ENCODE measurements at regions not wholly inside any gene's neighbourhood (a gene's known extent, or its start where the extent isn't known, plus 50 kb on each side); places are given as distances from the start of the nearest gene placed in this dataset.
A peak's percentile ranks its signal among the peaks of the same experiment; 100 is the strongest.

GRCh38 chr16:85170066-85170491 lies 57.8 kb upstream of the CIBAR2 start:
- H3K18ac ChIP-seq (ENCODE audit: low read length): peak overlapping the region; percentile 41
- DNase-seq: no peak
- H3K56ac ChIP-seq (ENCODE audit: low read length): peak overlapping the region; percentile 84
- no peak overlapping the region for H2BK120ac ChIP-seq (ENCODE audit: low read depth, low read length)
- H2BK5ac ChIP-seq (ENCODE audit: low read length): no peak overlapping the region
- peak overlapping the region; percentile 39 for H3K4ac ChIP-seq (ENCODE audit: low read depth, low read length)
- H4K8ac ChIP-seq (ENCODE audit: low read depth, low read length): no peak overlapping the region
- peak overlapping the region; percentile 69 for H3K4me2 ChIP-seq (ENCODE audit: low read length)
- H3K27me3 ChIP-seq (ENCODE audit: insufficient read depth, low read length, poor library complexity): no peaks in the 10 kb centered on the region
- H3K79me1 ChIP-seq (ENCODE audit: low read length): peaks cover 10% of the 10 kb centered on the region
- no peak overlapping the region for H2BK15ac ChIP-seq (replicated peaks; ENCODE audit: low read depth)
- H3K23ac ChIP-seq (ENCODE audit: low read length): peak overlapping the region; percentile 16
- H2AK5ac ChIP-seq (ENCODE audit: low read length): no peak overlapping the region
- H3K4me3 ChIP-seq (ENCODE audit: low read length): peak overlapping the region; percentile 20
- peaks cover 15% of the 10 kb centered on the region for H3K4me1 ChIP-seq (ENCODE audit: control insufficient read depth, low read depth, low read length)
- H4K5ac ChIP-seq (ENCODE audit: low read length): no peak overlapping the region
- H3K9ac ChIP-seq (ENCODE audit: low read length): peak overlapping the region; percentile 71
- H3K79me2 ChIP-seq (ENCODE audit: control insufficient read depth, insufficient read depth, low read length): peaks cover 32% of the 10 kb centered on the region
- H3K36me3 ChIP-seq (ENCODE audit: control insufficient read depth, insufficient read depth, low read length): no peaks in the 10 kb centered on the region
- WGBS (ENCODE audit: extremely low coverage, insufficient coverage, low lambda C conversion rate): no CpG with 5 or more reads among the region's 38 CpGs
- no peak overlapping the region for H3K27ac ChIP-seq (ENCODE audit: low read depth, low read length)

DNA sequence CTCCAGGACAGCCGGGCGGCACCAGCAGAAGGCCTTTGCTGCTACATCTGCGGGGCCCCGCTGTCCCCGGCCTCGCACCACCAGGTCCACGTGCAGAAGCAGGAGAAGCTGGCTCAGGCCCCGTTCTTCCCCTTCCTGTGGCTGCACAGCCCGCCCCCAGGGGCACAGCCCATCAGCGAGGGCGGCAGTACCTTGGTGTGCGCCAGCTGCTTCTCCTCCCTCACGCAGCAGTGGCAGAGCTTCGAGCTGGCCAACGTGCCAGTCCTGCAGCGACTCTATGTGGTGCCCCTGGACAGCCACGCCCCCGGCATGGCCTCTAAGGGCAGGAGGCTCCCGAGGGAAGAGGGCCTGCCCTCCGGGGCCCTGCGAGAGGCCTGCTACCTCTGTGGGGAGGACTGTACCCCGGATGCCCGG lies 58.3 kb upstream of the CIBAR2 start:
- Histone ChIP-seq H3K9ac (ENCODE audit: low read length) (peak overlapping the region; percentile 71), H2BK15ac (replicated peaks; ENCODE audit: low read depth) (no peak overlapping the region), H3K27ac (ENCODE audit: low read depth, low read length) (no peak overlapping the region), H3K56ac (ENCODE audit: low read length) (peak overlapping the region; percentile 84), H3K27me3 (ENCODE audit: insufficient read depth, low read length, poor library complexity) (no peaks in the 10 kb centered on the region), H2AK5ac (ENCODE audit: low read length) (no peak overlapping the region), H3K79me2 (ENCODE audit: control insufficient read depth, insufficient read depth, low read length) (peaks cover 37% of the 10 kb centered on the region), H3K4me1 (ENCODE audit: control insufficient read depth, low read depth, low read length) (peaks cover 17% of the 10 kb centered on the region), H3K36me3 (ENCODE audit: control insufficient read depth, insufficient read depth, low read length) (no peaks in the 10 kb centered on the region), H4K5ac (ENCODE audit: low read length) (no peak overlapping the region), H3K4ac (ENCODE audit: low read depth, low read length) (no peak overlapping the region), H3K23ac (ENCODE audit: low read length) (no peak overlapping the region), H3K4me2 (ENCODE audit: low read length) (peak overlapping the region; percentile 69), H3K18ac (ENCODE audit: low read length) (no peak overlapping the region), H2BK120ac (ENCODE audit: low read depth, low read length) (no peak overlapping the region), H4K8ac (ENCODE audit: low read depth, low read length) (no peak overlapping the region), H3K79me1 (ENCODE audit: low read length) (peaks cover 12% of the 10 kb centered on the region), H3K4me3 (ENCODE audit: low read length) (no peak overlapping the region), H2BK5ac (ENCODE audit: low read length) (no peak overlapping the region)
- DNase-seq: no peak
- WGBS (ENCODE audit: extremely low coverage, insufficient coverage, low lambda C conversion rate): no CpG with 5 or more reads among the region's 23 CpGs

DNA sequence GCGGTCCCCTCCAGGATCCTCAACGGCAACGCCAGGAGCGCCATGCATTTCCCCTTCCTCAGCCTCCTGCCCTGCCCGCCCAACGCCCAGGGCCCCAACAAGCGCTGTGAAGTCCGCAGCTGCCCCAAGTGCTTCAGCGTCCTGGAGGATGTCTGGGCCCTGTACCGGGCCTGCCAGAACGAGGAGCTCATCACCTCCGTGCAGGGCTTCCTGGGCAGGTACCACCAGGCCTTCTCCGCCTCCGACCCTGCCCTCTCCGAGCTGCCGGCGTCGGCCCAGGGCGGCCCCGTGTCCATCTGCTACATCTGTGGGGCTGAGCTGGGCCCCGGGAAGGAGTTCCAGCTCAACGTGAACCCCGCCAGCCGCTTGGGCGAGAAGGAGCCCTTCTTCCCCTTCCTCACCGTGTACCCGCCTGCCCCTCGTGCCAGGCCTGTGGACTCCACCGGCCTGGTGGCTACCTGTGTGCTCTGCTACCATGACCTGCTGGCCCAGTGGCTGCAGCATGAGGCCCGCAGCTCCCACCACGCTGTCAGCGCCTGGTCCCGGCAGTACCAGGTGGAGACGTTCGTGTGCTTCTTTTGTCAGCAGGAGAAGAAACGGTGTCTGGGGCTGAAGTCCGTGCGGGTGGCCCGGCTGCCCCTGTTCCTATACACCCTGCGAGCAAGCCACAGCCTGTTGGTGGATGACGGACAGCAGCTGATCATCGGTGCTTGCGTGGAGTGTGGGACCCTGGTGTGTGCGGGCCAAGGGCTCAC lies 58.9 kb upstream of the CIBAR2 start:
- H3K4me2 ChIP-seq (ENCODE audit: low read length): peak overlapping the region; percentile 50
- no peak for DNase-seq
- peaks cover 13% of the 10 kb centered on the region for H3K79me1 ChIP-seq (ENCODE audit: low read length)
- H3K4me3 ChIP-seq (ENCODE audit: low read length): no peak overlapping the region
- H3K23ac ChIP-seq (ENCODE audit: low read length): peak overlapping the region; percentile 3
- no peaks in the 10 kb centered on the region for H3K27me3 ChIP-seq (ENCODE audit: insufficient read depth, low read length, poor library complexity)
- no CpG with 5 or more reads among the region's 44 CpGs for WGBS (ENCODE audit: extremely low coverage, insufficient coverage, low lambda C conversion rate)
- no peak overlapping the region for H4K5ac ChIP-seq (ENCODE audit: low read length)
- no peak overlapping the region for H3K4ac ChIP-seq (ENCODE audit: low read depth, low read length)
- H2BK5ac ChIP-seq (ENCODE audit: low read length): no peak overlapping the region
- no peak overlapping the region for H2AK5ac ChIP-seq (ENCODE audit: low read length)
- H3K56ac ChIP-seq (ENCODE audit: low read length): peak overlapping the region; percentile 36
- H2BK15ac ChIP-seq (replicated peaks; ENCODE audit: low read depth): no peak overlapping the region
- H3K27ac ChIP-seq (ENCODE audit: low read depth, low read length): no peak overlapping the region
- H3K79me2 ChIP-seq (ENCODE audit: control insufficient read depth, insufficient read depth, low read length): peaks cover 39% of the 10 kb centered on the region
- no peak overlapping the region for H4K8ac ChIP-seq (ENCODE audit: low read depth, low read length)
- peaks cover 17% of the 10 kb centered on the region for H3K4me1 ChIP-seq (ENCODE audit: control insufficient read depth, low read depth, low read length)
- no peak overlapping the region for H2BK120ac ChIP-seq (ENCODE audit: low read depth, low read length)
- no peaks in the 10 kb centered on the region for H3K36me3 ChIP-seq (ENCODE audit: control insufficient read depth, insufficient read depth, low read length)
- H3K9ac ChIP-seq (ENCODE audit: low read length): peak overlapping the region; percentile 64
- H3K18ac ChIP-seq (ENCODE audit: low read length): no peak overlapping the region

- Histone ChIP-seq H2BK5ac (ENCODE audit: low read length) (no peak overlapping the region), H3K18ac (ENCODE audit: low read length) (no peak overlapping the region), H2AK5ac (ENCODE audit: low read length) (no peak overlapping the region), H2BK120ac (ENCODE audit: low read depth, low read length) (no peak overlapping the region), H3K4me1 (ENCODE audit: control insufficient read depth, low read depth, low read length) (peaks cover 17% of the 10 kb centered on the region), H3K4me2 (ENCODE audit: low read length) (peak overlapping the region; percentile 50), H3K4me3 (ENCODE audit: low read length) (peak overlapping the region; percentile 13), H2BK15ac (replicated peaks; ENCODE audit: low read depth) (no peak overlapping the region), H3K9ac (ENCODE audit: low read length) (peak overlapping the region; percentile 64), H3K79me1 (ENCODE audit: low read length) (peaks cover 16% of the 10 kb centered on the region), H3K79me2 (ENCODE audit: control insufficient read depth, insufficient read depth, low read length) (peaks cover 46% of the 10 kb centered on the region), H4K5ac (ENCODE audit: low read length) (no peak overlapping the region), H3K36me3 (ENCODE audit: control insufficient read depth, insufficient read depth, low read length) (no peaks in the 10 kb centered on the region), H4K8ac (ENCODE audit: low read depth, low read length) (no peak overlapping the region), H3K56ac (ENCODE audit: low read length) (peak overlapping the region; percentile 68), H3K23ac (ENCODE audit: low read length) (peak overlapping the region; percentile 3), H3K27ac (ENCODE audit: low read depth, low read length) (no peak overlapping the region), H3K4ac (ENCODE audit: low read depth, low read length) (no peak overlapping the region), H3K27me3 (ENCODE audit: insufficient read depth, low read length, poor library complexity) (no peaks in the 10 kb centered on the region)
- WGBS (ENCODE audit: extremely low coverage, insufficient coverage, low lambda C conversion rate): no CpG with 5 or more reads among the region's 21 CpGs
- no peak for DNase-seq
Observed at GRCh38 chr16:85171759-85172454, 59.6 kb upstream of the CIBAR2 start.

GRCh38 chr16:85172455-85173145 lies 60.3 kb upstream of the CIBAR2 start:
- Histone ChIP-seq H3K79me1 (ENCODE audit: low read length) (peaks cover 21% of the 10 kb centered on the region), H3K4me2 (ENCODE audit: low read length) (peak overlapping the region; percentile 50), H3K79me2 (ENCODE audit: control insufficient read depth, insufficient read depth, low read length) (peaks cover 52% of the 10 kb centered on the region), H3K56ac (ENCODE audit: low read length) (peak overlapping the region; percentile 68), H3K4me3 (ENCODE audit: low read length) (peak overlapping the region; percentile 13), H3K36me3 (ENCODE audit: control insufficient read depth, insufficient read depth, low read length) (no peaks in the 10 kb centered on the region), H4K8ac (ENCODE audit: low read depth, low read length) (no peak overlapping the region), H3K4ac (ENCODE audit: low read depth, low read length) (no peak overlapping the region), H2BK15ac (replicated peaks; ENCODE audit: low read depth) (no peak overlapping the region), H3K27me3 (ENCODE audit: insufficient read depth, low read length, poor library complexity) (no peaks in the 10 kb centered on the region), H2BK5ac (ENCODE audit: low read length) (no peak overlapping the region), H3K9ac (ENCODE audit: low read length) (peak overlapping the region; percentile 64), H2BK120ac (ENCODE audit: low read depth, low read length) (no peak overlapping the region), H4K5ac (ENCODE audit: low read length) (no peak overlapping the region), H2AK5ac (ENCODE audit: low read length) (no peak overlapping the region), H3K23ac (ENCODE audit: low read length) (peak overlapping the region; percentile 48), H3K4me1 (ENCODE audit: control insufficient read depth, low read depth, low read length) (peaks cover 14% of the 10 kb centered on the region), H3K18ac (ENCODE audit: low read length) (no peak overlapping the region), H3K27ac (ENCODE audit: low read depth, low read length) (no peak overlapping the region)
- peak; percentile 77 for DNase-seq
- WGBS (ENCODE audit: extremely low coverage, insufficient coverage, low lambda C conversion rate): no CpG with 5 or more reads among the region's 28 CpGs

Measured in mesendoderm (in vitro differentiated cells).